Activated CD8-positive, alpha-beta memory T cell treated with anti-CD3 and anti-CD28 coated beads, Interleukin-2, amount 10 ng/mL, durations not matched to agents 7 days and 5 days (primary cell): ENCODE measurements at regions not wholly inside any gene's neighbourhood (a gene's known extent, or its start where the extent isn't known, plus 50 kb on each side); places are given as distances from the start of the nearest gene placed in this dataset.

Experiments
- ATAC-seq: fragments of 150-1000 bp; cut with Tn5 transposase; one replicate; pipeline ENCODE4 v1.10.0; 2021; ENCODE audit warnings: moderate library complexity
- CTCF ChIA-PET: fragments of 350-600 bp; sonication (Branson Sonifier 250); formaldehyde crosslinking; loops from one replicate; lab custom pipeline; 2021; ENCODE audit warnings: antibody characterized with exemption; lab: Charles Lee
- DNase-seq: peaks from one replicate; pipeline ENCODE4 v3.0.0-alpha.2; 2020
- H3K27ac Mint-ChIP-seq: one replicate; pipeline ENCODE4 v1.8.0; 2021; ENCODE audit warnings: mild to moderate bottlenecking, mixed read lengths
- H3K27me3 Mint-ChIP-seq: one replicate; pipeline ENCODE4 v1.8.0; 2021; ENCODE audit warnings: mixed read lengths
- H3K36me3 Mint-ChIP-seq: one replicate; pipeline ENCODE4 v1.8.0; 2021; ENCODE audit warnings: mild to moderate bottlenecking, mixed read lengths
- H3K4me1 Mint-ChIP-seq: one replicate; pipeline ENCODE4 v1.8.0; 2021; ENCODE audit warnings: mixed read lengths
- H3K4me3 Mint-ChIP-seq: one replicate; pipeline ENCODE4 v1.8.0; 2021; ENCODE audit warnings: mild to moderate bottlenecking, moderate library complexity, mixed read lengths
- H3K9me3 Mint-ChIP-seq: one replicate; pipeline ENCODE4 v1.8.0; 2022; ENCODE audit warnings: low read depth, mixed read lengths

DNA sequence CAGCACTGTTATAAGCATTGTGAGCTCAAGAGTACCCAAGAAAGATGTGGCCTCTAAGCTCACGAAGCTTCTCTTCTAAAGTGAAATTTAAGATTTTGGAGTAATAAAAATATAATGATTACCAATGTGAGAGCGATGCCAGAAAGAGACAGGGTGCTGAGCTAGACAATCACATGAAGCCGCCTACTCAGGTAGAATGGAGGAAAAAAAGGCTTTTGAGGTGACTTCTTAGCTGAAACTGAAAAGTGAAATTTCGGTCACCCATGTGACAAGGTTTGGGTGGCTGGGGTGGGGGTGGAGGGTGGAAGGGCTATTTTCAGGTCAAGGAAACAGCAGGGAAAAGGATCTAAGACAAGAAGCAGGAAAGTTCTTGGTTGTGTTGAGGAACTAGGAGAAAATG lies 388.2 kb upstream of the WWC1 start:
- DNase-seq, result no peak
- ATAC-seq, result no peak
- Mint-ChIP-seq H3K27me3 (no peaks in the 10 kb centered on the region), H3K4me1 (no peaks in the 10 kb centered on the region), H3K27ac (no peak overlapping the region), H3K36me3 (no peaks in the 10 kb centered on the region), H3K4me3 (no peak overlapping the region), H3K9me3 (no peaks in the 10 kb centered on the region)
- CTCF ChIA-PET, result no interaction called here

GRCh38 chr5:167903659-167904058 lies 387.8 kb upstream of the WWC1 start:
- ATAC-seq, result no peak
- Mint-ChIP-seq H3K4me3 (no peak overlapping the region), H3K27me3 (no peaks in the 10 kb centered on the region), H3K27ac (no peak overlapping the region), H3K9me3 (no peaks in the 10 kb centered on the region), H3K4me1 (no peaks in the 10 kb centered on the region), H3K36me3 (no peaks in the 10 kb centered on the region)
- DNase-seq, result no peak
- CTCF ChIA-PET, result no interaction called here

- H3K27ac Mint-ChIP-seq, result no peak overlapping the region
- no peaks in the 10 kb centered on the region for H3K36me3 Mint-ChIP-seq
- no peaks in the 10 kb centered on the region for H3K4me1 Mint-ChIP-seq
- no peak overlapping the region for H3K4me3 Mint-ChIP-seq
- ATAC-seq, result no peak
- no peaks in the 10 kb centered on the region for H3K27me3 Mint-ChIP-seq
- no peaks in the 10 kb centered on the region for H3K9me3 Mint-ChIP-seq
- DNase-seq, result no peak
- CTCF ChIA-PET, result no interaction called here
These were observed 385.3 kb upstream of the WWC1 start for GRCh38 chr5:167905919-167906853.

DNA sequence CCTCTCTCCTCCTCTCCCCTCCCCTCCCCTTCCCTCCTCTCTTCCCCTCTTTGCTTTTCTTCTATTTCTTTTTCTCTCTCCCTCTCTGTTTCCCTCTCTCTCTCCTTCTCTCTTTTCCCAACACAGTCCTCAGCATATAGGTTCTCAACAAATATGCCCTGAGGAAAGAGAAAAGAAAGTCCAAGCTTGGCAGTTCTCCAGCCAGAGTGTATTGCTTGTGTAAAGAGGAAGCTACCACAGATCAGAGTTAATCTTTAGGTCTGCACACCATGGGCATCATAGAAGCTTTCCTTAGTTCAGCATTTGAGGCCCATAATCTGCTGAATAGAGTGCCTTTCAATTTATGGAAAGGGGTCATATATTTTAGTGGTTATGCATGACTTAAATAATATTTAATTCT lies 382.8 kb upstream of the WWC1 start:
- no peak for DNase-seq
- no peak overlapping the region for H3K27ac Mint-ChIP-seq
- no peaks in the 10 kb centered on the region for H3K4me1 Mint-ChIP-seq
- no peaks in the 10 kb centered on the region for H3K9me3 Mint-ChIP-seq
- H3K4me3 Mint-ChIP-seq, result no peak overlapping the region
- ATAC-seq, result no peak
- CTCF ChIA-PET, result no interaction called here
- H3K36me3 Mint-ChIP-seq, result no peaks in the 10 kb centered on the region
- no peaks in the 10 kb centered on the region for H3K27me3 Mint-ChIP-seq

DNA sequence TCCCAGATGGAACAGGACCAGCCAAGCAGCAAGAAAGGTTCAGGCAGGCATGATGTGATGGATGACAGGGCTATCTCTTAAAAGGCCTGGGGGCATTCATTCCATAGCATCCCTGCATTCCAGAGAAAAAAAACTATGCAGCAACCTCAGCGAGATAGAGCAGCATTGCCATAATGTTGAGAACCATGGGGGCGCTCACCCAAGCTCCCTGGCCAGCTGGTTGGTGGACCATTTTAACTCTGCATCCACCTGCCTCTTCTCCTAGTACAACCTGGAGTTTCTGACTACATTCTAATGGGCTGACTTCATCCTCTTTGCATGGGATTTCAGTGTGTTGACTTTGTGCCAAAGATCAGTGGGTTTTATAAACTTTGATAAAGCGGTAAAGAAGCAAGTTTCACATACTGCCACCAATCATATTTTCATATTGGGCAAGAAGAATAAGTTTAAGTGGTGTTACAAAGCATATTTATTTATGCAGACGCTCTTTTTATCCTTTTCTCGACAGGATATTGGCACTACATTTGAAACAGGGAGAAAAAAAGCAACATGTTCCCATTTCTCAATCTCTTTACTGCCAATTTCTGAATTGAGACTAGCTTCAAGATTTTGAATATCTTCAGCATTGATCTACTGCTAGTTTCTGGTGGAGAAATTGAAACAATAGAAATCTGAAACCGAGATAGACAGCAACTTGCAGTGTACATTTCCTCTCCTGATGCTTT lies 378.3 kb upstream of the WWC1 start:
- Mint-ChIP-seq H3K27ac (no peak overlapping the region), H3K4me3 (no peak overlapping the region), H3K9me3 (no peaks in the 10 kb centered on the region), H3K4me1 (no peaks in the 10 kb centered on the region), H3K36me3 (no peaks in the 10 kb centered on the region), H3K27me3 (no peaks in the 10 kb centered on the region)
- ATAC-seq (no peak), DNase-seq (no peak)
- CTCF ChIA-PET, result no interaction called here

- no peak for ATAC-seq
- Mint-ChIP-seq H3K9me3 (no peaks in the 10 kb centered on the region), H3K27me3 (no peaks in the 10 kb centered on the region), H3K27ac (no peak overlapping the region), H3K4me3 (no peak overlapping the region), H3K4me1 (no peaks in the 10 kb centered on the region), H3K36me3 (no peaks in the 10 kb centered on the region)
- CTCF ChIA-PET, result no interaction called here
- DNase-seq, result no peak
These were observed 376.2 kb upstream of the WWC1 start for GRCh38 chr5:167915237-167915636.

DNA sequence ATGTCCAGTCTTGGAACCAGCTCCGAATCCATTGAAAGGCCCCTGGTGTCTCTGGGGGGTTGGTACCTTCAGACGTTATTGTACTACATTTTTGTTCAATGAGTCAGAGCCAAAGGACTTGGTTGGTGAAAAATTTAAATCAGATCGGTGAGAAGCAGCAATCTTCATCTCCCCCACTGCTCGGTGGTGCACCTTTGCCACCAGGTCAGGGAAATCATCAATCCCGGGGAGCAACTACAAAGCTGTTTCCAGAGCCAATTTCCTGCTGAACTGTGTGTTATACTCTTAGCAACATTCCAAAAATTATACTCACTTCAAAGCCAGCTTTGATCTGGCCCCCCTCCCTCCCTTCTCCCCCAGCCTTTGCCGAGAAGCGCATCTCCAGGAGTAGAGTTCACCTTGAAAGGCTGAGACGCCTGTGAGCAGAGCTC lies 375.2 kb upstream of the WWC1 start:
- ATAC-seq, result no peak
- H3K27ac Mint-ChIP-seq, result no peak overlapping the region
- CTCF ChIA-PET, result no interaction called here
- H3K9me3 Mint-ChIP-seq, result no peaks in the 10 kb centered on the region
- no peaks in the 10 kb centered on the region for H3K36me3 Mint-ChIP-seq
- no peaks in the 10 kb centered on the region for H3K4me1 Mint-ChIP-seq
- no peaks in the 10 kb centered on the region for H3K27me3 Mint-ChIP-seq
- DNase-seq, result no peak
- H3K4me3 Mint-ChIP-seq, result no peak overlapping the region

GRCh38 chr5:167916706-167917105 lies 374.7 kb upstream of the WWC1 start:
- H3K4me1 Mint-ChIP-seq, result no peaks in the 10 kb centered on the region

GRCh38 chr5:167918184-167918812 lies 373.1 kb upstream of the WWC1 start:
- Mint-ChIP-seq H3K27ac (no peak overlapping the region), H3K4me1 (no peaks in the 10 kb centered on the region), H3K4me3 (no peak overlapping the region), H3K36me3 (no peaks in the 10 kb centered on the region), H3K27me3 (no peaks in the 10 kb centered on the region), H3K9me3 (no peaks in the 10 kb centered on the region)
- CTCF ChIA-PET, result no interaction called here
- no peak for DNase-seq
- no peak for ATAC-seq

More at GRCh38 chr5:167916706-167917105, 374.7 kb upstream of the WWC1 start:
- H3K27me3 Mint-ChIP-seq, result no peaks in the 10 kb centered on the region
- H3K27ac Mint-ChIP-seq, result no peak overlapping the region
- no peaks in the 10 kb centered on the region for H3K36me3 Mint-ChIP-seq
- ATAC-seq (no peak), DNase-seq (no peak)
- H3K9me3 Mint-ChIP-seq, result no peaks in the 10 kb centered on the region
- H3K4me3 Mint-ChIP-seq, result no peak overlapping the region
- CTCF ChIA-PET, result no interaction called here

GRCh38 chr5:167918813-167919483 lies 372.5 kb upstream of the WWC1 start:
- no peak for DNase-seq
- ATAC-seq, result no peak
- Mint-ChIP-seq H3K9me3 (no peaks in the 10 kb centered on the region), H3K4me3 (no peak overlapping the region), H3K4me1 (no peaks in the 10 kb centered on the region), H3K27me3 (no peaks in the 10 kb centered on the region), H3K36me3 (no peaks in the 10 kb centered on the region), H3K27ac (no peak overlapping the region)
- CTCF ChIA-PET, result no interaction called here

DNA sequence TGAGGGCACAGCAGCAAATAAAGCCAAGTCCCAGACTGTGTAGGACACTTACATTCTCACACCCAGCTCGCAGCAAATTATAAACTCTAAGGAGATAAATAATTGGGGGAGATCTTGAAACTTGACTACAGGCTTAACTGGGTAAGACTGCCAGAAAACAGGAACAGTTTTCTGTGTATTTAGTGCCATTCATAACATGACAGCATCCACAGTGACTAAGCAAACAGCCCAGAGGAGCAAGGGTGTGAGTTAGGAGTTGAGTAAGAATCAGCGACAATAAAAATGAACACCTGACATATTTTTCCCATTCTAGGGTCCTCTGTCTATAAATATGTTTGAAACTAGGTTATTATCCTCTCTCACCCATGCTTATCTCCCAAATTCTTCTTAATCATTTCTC lies 370.9 kb upstream of the WWC1 start:
- no peaks in the 10 kb centered on the region for H3K9me3 Mint-ChIP-seq

GRCh38 chr5:167921796-167922195 lies 369.6 kb upstream of the WWC1 start:
- H3K4me3 Mint-ChIP-seq, result no peak overlapping the region
- no peak for ATAC-seq
- H3K27me3 Mint-ChIP-seq, result no peaks in the 10 kb centered on the region
- CTCF ChIA-PET, result no interaction called here
- no peak for DNase-seq
- H3K9me3 Mint-ChIP-seq, result no peaks in the 10 kb centered on the region
- H3K4me1 Mint-ChIP-seq, result no peaks in the 10 kb centered on the region
- no peak overlapping the region for H3K27ac Mint-ChIP-seq
- H3K36me3 Mint-ChIP-seq, result no peaks in the 10 kb centered on the region

More for the DNA sequence above, 370.9 kb upstream of the WWC1 start:
- H3K4me3 Mint-ChIP-seq, result no peak overlapping the region
- CTCF ChIA-PET, result no interaction called here
- no peaks in the 10 kb centered on the region for H3K36me3 Mint-ChIP-seq
- no peaks in the 10 kb centered on the region for H3K4me1 Mint-ChIP-seq
- no peaks in the 10 kb centered on the region for H3K27me3 Mint-ChIP-seq
- no peak for ATAC-seq
- no peak for DNase-seq
- H3K27ac Mint-ChIP-seq, result no peak overlapping the region

DNA sequence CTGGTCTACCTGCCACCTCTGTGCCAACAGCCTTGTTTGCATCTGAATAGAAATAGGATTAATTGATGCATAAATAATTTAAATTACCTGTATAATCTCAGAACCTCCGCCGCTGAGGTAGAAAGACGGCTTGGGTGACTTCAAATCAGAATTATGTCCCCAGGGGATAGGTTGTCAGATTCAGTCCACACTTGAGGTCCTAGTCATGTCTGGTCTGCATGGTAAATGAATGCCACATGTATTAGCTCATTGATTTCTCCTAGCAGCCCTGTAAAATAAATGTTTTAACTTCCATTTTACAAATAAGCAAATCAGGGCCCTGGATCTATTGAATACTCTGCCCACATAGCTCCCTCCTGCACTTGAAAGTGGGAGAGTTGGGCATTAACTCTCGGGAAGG lies 368.0 kb upstream of the WWC1 start:
- Mint-ChIP-seq H3K4me1 (no peaks in the 10 kb centered on the region), H3K27me3 (no peaks in the 10 kb centered on the region), H3K36me3 (no peaks in the 10 kb centered on the region), H3K27ac (no peak overlapping the region), H3K9me3 (no peaks in the 10 kb centered on the region), H3K4me3 (no peak overlapping the region)
- ATAC-seq (no peak), DNase-seq (no peak)
- CTCF ChIA-PET, result no interaction called here
